Mammary epithelial cell (primary cell): ENCODE measurements at regions not wholly inside any gene's neighbourhood (a gene's known extent, or its start where the extent isn't known, plus 50 kb on each side); places are given as distances from the start of the nearest gene placed in this dataset.

ENCODE experiments used
- CTCF ChIP-seq, 2 donors: IDR thresholded peaks in 1 of 2; conservative IDR thresholded peaks in 1 of 2; 2 replicates each; pipeline ENCODE4 v1.5.1; 2011 to 2012; ENCODE audit warnings: inconsistent platforms in 2 of 2, low read length in 2 of 2, mild to moderate bottlenecking in 2 of 2, control low read depth in 1 of 2, low read depth in 1 of 2; ENCODE audit not compliant: insufficient read depth in 1 of 2; ENCODE audit errors: extremely low read depth in 1 of 2
- EZH2 ChIP-seq: IDR thresholded peaks from 2 replicates; pipeline ENCODE4 v1.6.1; 2012; ENCODE audit warnings: low read length, inconsistent platforms, borderline replicate concordance

- TF ChIP-seq CTCF (conservative IDR thresholded peaks at IDR 0.05 in 1 of 2, IDR thresholded peaks at IDR 0.05 in 1 of 2; ENCODE audit: extremely low read depth in 1 of 2, insufficient read depth in 1 of 2, low read depth in 1 of 2, low read length in 2 of 2) (no peak), EZH2 (no peak)
Observed at GRCh38 chr2:479490-480176, 191.7 kb upstream of the ALKAL2 start.
